ENCODE measurements at regions not wholly inside any gene's neighbourhood (a gene's known extent, or its start where the extent isn't known, plus 50 kb on each side); places are given as distances from the start of the nearest gene placed in this dataset.
"Not testable (repeated sequence)": the region's sequence is repeated elsewhere in the genome, so short reads cannot be mapped to it uniquely, and the experiment has no call there.

DNA sequence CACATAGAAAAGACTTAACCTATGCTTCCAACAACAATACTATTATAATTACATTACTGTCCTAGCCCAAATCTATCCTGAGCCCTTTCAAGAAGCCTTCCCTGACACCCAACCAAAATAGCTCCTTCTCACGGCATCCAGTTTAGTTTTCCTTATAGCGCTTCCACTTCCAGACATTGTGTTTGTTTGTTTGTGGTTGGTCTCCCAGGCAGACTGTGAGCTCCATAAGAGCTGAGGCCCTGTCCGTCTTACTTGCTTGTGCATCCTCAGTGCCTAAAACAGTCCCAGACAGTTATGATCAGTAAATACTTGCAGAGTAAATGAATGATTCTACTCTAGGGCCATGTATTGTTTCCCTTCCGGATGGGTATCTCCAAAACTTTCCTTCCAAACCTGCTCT is 68.1 kb upstream of the STARD13 start:
- Histone ChIP-seq H2AFZ (ENCODE audit: low read depth, low read length) (no peak overlapping the region), H3K4me3 (ENCODE audit: low read length) (no peak overlapping the region), H3K4me2 (ENCODE audit: low read length) (no peak overlapping the region), H3F3A (ENCODE audit: insufficient read depth, low read length, poor library complexity, severe bottlenecking) (no peaks in the 10 kb centered on the region), H3K9ac (ENCODE audit: low read length) (no peak overlapping the region), H3K27me3 (ENCODE audit: insufficient read depth, low read depth, low read length) (peaks cover 32% of the 10 kb centered on the region), H3K27ac (ENCODE audit: low read length) (no peak overlapping the region), H3K36me3 (ENCODE audit: insufficient read depth, low read length) (no peaks in the 10 kb centered on the region), H4K20me1 (ENCODE audit: insufficient read depth) (no peaks in the 10 kb centered on the region), H3K9me2 (ENCODE audit: insufficient read depth, low read length) (no peaks in the 10 kb centered on the region), H3K79me2 (replicated peaks; ENCODE audit: insufficient read depth, low read length) (no peaks in the 10 kb centered on the region), H3K9me3 (ENCODE audit: low read length) (peaks cover 5% of the 10 kb centered on the region)
- TF ChIP-seq EP300 (conservative IDR thresholded peaks at IDR 0.05; ENCODE audit: poor library complexity, severe bottlenecking) (no peak), TAF1 (IDR thresholded peaks at IDR 0.05; ENCODE audit: low read depth) (no peak), MXI1 (conservative IDR thresholded peaks at IDR 0.05; ENCODE audit: poor library complexity, severe bottlenecking) (no peak), RAD21 (conservative IDR thresholded peaks at IDR 0.05) (no peak), POLR2AphosphoS5 (IDR thresholded peaks at IDR 0.05) (no peak), SMC3 (conservative IDR thresholded peaks at IDR 0.05; ENCODE audit: poor library complexity) (no peak), REST (IDR thresholded peaks at IDR 0.05; ENCODE audit: borderline replicate concordance) (no peak), EZH2 (IDR thresholded peaks at IDR 0.05; ENCODE audit: borderline replicate concordance, insufficient read depth, low read length, poor library complexity, severe bottlenecking) (no peak)
- TF ChIP-seq, protein P1, sequence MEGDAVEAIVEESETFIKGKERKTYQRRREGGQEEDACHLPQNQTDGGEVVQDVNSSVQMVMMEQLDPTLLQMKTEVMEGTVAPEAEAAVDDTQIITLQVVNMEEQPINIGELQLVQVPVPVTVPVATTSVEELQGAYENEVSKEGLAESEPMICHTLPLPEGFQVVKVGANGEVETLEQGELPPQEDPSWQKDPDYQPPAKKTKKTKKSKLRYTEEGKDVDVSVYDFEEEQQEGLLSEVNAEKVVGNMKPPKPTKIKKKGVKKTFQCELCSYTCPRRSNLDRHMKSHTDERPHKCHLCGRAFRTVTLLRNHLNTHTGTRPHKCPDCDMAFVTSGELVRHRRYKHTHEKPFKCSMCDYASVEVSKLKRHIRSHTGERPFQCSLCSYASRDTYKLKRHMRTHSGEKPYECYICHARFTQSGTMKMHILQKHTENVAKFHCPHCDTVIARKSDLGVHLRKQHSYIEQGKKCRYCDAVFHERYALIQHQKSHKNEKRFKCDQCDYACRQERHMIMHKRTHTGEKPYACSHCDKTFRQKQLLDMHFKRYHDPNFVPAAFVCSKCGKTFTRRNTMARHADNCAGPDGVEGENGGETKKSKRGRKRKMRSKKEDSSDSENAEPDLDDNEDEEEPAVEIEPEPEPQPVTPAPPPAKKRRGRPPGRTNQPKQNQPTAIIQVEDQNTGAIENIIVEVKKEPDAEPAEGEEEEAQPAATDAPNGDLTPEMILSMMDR (IDR thresholded peaks at IDR 0.05; ENCODE audit: poor library complexity, severe bottlenecking) = no peak

GRCh38 chr13:33355201-33355895 is 69.8 kb upstream of the STARD13 start:
- TF ChIP-seq TAF1 (IDR thresholded peaks at IDR 0.05; ENCODE audit: low read depth) = no peak
- TF ChIP-seq, protein P1 (IDR thresholded peaks at IDR 0.05; ENCODE audit: poor library complexity, severe bottlenecking) = no peak
- TF ChIP-seq REST (IDR thresholded peaks at IDR 0.05; ENCODE audit: borderline replicate concordance) = no peak
- TF ChIP-seq RAD21 (conservative IDR thresholded peaks at IDR 0.05) = no peak
- TF ChIP-seq POLR2AphosphoS5 (IDR thresholded peaks at IDR 0.05) = no peak
- no peak for TF ChIP-seq MXI1 (conservative IDR thresholded peaks at IDR 0.05; ENCODE audit: poor library complexity, severe bottlenecking)
- H3F3A ChIP-seq (ENCODE audit: insufficient read depth, low read length, poor library complexity, severe bottlenecking) = no peaks in the 10 kb centered on the region
- H3K27me3 ChIP-seq (ENCODE audit: insufficient read depth, low read depth, low read length) = peaks cover 15% of the 10 kb centered on the region
- H3K36me3 ChIP-seq (ENCODE audit: insufficient read depth, low read length) = no peaks in the 10 kb centered on the region
- H3K27ac ChIP-seq (ENCODE audit: low read length) = no peak overlapping the region
- no peak overlapping the region for H2AFZ ChIP-seq (ENCODE audit: low read depth, low read length)
- H3K79me2 ChIP-seq (replicated peaks; ENCODE audit: insufficient read depth, low read length) = no peaks in the 10 kb centered on the region
- no peaks in the 10 kb centered on the region for H4K20me1 ChIP-seq (ENCODE audit: insufficient read depth)
- H3K4me3 ChIP-seq (ENCODE audit: low read length) = no peak overlapping the region
- H3K9ac ChIP-seq (ENCODE audit: low read length) = no peak overlapping the region
- no peaks in the 10 kb centered on the region for H3K9me3 ChIP-seq (ENCODE audit: low read length)
- H3K9me2 ChIP-seq (ENCODE audit: insufficient read depth, low read length) = no peaks in the 10 kb centered on the region
- no peak overlapping the region for H3K4me2 ChIP-seq (ENCODE audit: low read length)

DNA sequence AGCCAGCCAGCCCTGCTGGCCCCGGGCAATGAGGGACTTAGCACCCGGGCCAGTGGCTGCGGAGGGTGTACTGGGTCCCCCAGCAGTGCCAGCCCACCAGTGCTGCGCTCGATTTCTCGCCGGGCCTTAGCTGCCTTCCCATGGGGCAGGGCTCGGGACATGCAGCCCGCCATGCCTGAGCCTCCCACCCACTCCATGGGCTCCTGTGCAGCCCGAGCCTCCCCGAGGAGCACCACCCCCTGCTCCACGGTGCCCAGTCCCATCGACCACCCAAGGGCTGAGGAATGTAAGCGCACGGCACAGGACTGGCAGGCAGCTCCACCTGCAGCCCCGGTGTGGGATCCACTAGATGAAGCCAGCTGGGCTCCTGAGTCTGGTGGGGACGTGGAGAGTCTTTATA is 72.5 kb upstream of the STARD13 start:
- H3K27ac ChIP-seq (ENCODE audit: low read length); H3K4me3 ChIP-seq (ENCODE audit: low read length); H3F3A ChIP-seq (ENCODE audit: insufficient read depth, low read length, poor library complexity, severe bottlenecking); H3K79me2 ChIP-seq (replicated peaks; ENCODE audit: insufficient read depth, low read length); H3K36me3 ChIP-seq (ENCODE audit: insufficient read depth, low read length); H2AFZ ChIP-seq (ENCODE audit: low read depth, low read length); H3K27me3 ChIP-seq (ENCODE audit: insufficient read depth, low read depth, low read length); H3K9ac ChIP-seq (ENCODE audit: low read length); H3K4me2 ChIP-seq (ENCODE audit: low read length); H4K20me1 ChIP-seq (ENCODE audit: insufficient read depth); H3K9me2 ChIP-seq (ENCODE audit: insufficient read depth, low read length); H3K9me3 ChIP-seq (ENCODE audit: low read length): not testable (repeated sequence)
